ENCODE measurements at regions not wholly inside any gene's neighbourhood (a gene's known extent, or its start where the extent isn't known, plus 50 kb on each side); places are given as distances from the start of the nearest gene placed in this dataset.

GRCh38 chr16:65876056-65876408 lies 490.5 kb upstream of the CDH5 start:
- H3K4me3 ChIP-seq (ENCODE audit: low read depth, low read length): no peak overlapping the region
- no peak for DNase-seq (ENCODE audit: low read depth, low spot score)
- in situ Hi-C loops (cut with HindIII; ENCODE audit: low sequenced_read_pairs): no loop called here
- no peak for TF ChIP-seq CTCF (IDR thresholded peaks at IDR 0.05; ENCODE audit: low read depth, low read length)

GRCh38 chr16:65875381-65876055 lies 491.0 kb upstream of the CDH5 start:
- H3K4me3 ChIP-seq (ENCODE audit: low read depth, low read length): no peak overlapping the region
- TF ChIP-seq CTCF (IDR thresholded peaks at IDR 0.05; ENCODE audit: low read depth, low read length): no peak
- in situ Hi-C loops (cut with HindIII; ENCODE audit: low sequenced_read_pairs): no loop called here
- DNase-seq (ENCODE audit: low read depth, low spot score): no peak

- TF ChIP-seq CTCF (IDR thresholded peaks at IDR 0.05; ENCODE audit: low read depth, low read length): no peak
- H3K4me3 ChIP-seq (ENCODE audit: low read depth, low read length): no peak overlapping the region
- in situ Hi-C loops (cut with HindIII; ENCODE audit: low sequenced_read_pairs): no loop called here
- DNase-seq (ENCODE audit: low read depth, low spot score): no peak
These were observed 497.2 kb upstream of the CDH5 start for GRCh38 chr16:65869261-65869660.

- TF ChIP-seq CTCF (IDR thresholded peaks at IDR 0.05; ENCODE audit: low read depth, low read length): no peak
- no peak overlapping the region for H3K4me3 ChIP-seq (ENCODE audit: low read depth, low read length)
- in situ Hi-C loops (cut with HindIII; ENCODE audit: low sequenced_read_pairs): no loop called here
- DNase-seq (ENCODE audit: low read depth, low spot score): no peak
These were observed 499.1 kb upstream of the CDH5 start for GRCh38 chr16:65867276-65867960.

- in situ Hi-C loops (cut with HindIII; ENCODE audit: low sequenced_read_pairs): no loop called here
- no peak overlapping the region for H3K4me3 ChIP-seq (ENCODE audit: low read depth, low read length)
- no peak for DNase-seq (ENCODE audit: low read depth, low spot score)
- TF ChIP-seq CTCF (IDR thresholded peaks at IDR 0.05; ENCODE audit: low read depth, low read length): no peak
These were observed 503.3 kb upstream of the CDH5 start for GRCh38 chr16:65863236-65863635.

- H3K4me3 ChIP-seq (ENCODE audit: low read depth, low read length): no peak overlapping the region
- DNase-seq (ENCODE audit: low read depth, low spot score): no peak
- no peak for TF ChIP-seq CTCF (IDR thresholded peaks at IDR 0.05; ENCODE audit: low read depth, low read length)
- in situ Hi-C loops (cut with HindIII; ENCODE audit: low sequenced_read_pairs): no loop called here
These were observed 505.3 kb upstream of the CDH5 start for GRCh38 chr16:65861131-65861731.
